ENCODE measurements at regions not wholly inside any gene's neighbourhood (a gene's known extent, or its start where the extent isn't known, plus 50 kb on each side); places are given as distances from the start of the nearest gene placed in this dataset.

GRCh38 chr3:18775501-18775900 is 350.4 kb upstream of the SATB1 start:
- TF ChIP-seq CTCF (conservative IDR thresholded peaks at IDR 0.05 in 1 of 2, IDR thresholded peaks at IDR 0.05 in 1 of 2; ENCODE audit: extremely low read depth in 1 of 2, insufficient read depth in 1 of 2, low read depth in 1 of 2, low read length in 2 of 2) (no peak), EZH2 (IDR thresholded peaks at IDR 0.05; ENCODE audit: borderline replicate concordance, low read length) (no peak)
